Femur (tissue), 1 donor: ENCODE measurements at regions not wholly inside any gene's neighbourhood (a gene's known extent, or its start where the extent isn't known, plus 50 kb on each side); places are given as distances from the start of the nearest gene placed in this dataset.

ENCODE experiments used
- DNase-seq: peaks from one replicate; pipeline ENCODE4 v3.0.0-alpha.2; 2017

- no peak for DNase-seq
Observed at GRCh38 chr6:2414885-2415547, 169.6 kb upstream of the GMDS start.

GRCh38 chr6:2412731-2413130 lies 167.3 kb upstream of the GMDS start:
- DNase-seq = no peak

- no peak for DNase-seq
Observed at GRCh38 chr6:2410656-2411380, 165.4 kb upstream of the GMDS start.

- no peak for DNase-seq
Observed at GRCh38 chr6:2407525-2407924, 162.1 kb upstream of the GMDS start.

GRCh38 chr6:2404211-2404929 lies 159.0 kb upstream of the GMDS start:
- DNase-seq = no peak

- no peak for DNase-seq
Observed at GRCh38 chr6:2403546-2403945, 158.1 kb upstream of the GMDS start.

- DNase-seq = peak; percentile 80
Observed at GRCh38 chr6:2396846-2397630, 151.6 kb upstream of the GMDS start.

- peak; percentile 50 for DNase-seq
Observed at GRCh38 chr6:2396042-2396657, 150.7 kb upstream of the GMDS start.

GRCh38 chr6:2388554-2389324 lies 143.3 kb upstream of the GMDS start:
- no peak for DNase-seq

GRCh38 chr6:2387445-2387844 lies 142.0 kb upstream of the GMDS start:
- no peak for DNase-seq

GRCh38 chr6:2385471-2385983 lies 140.1 kb upstream of the GMDS start:
- peak; percentile 48 for DNase-seq

- DNase-seq = no peak
Observed at GRCh38 chr6:2384528-2384927, 139.1 kb upstream of the GMDS start.

GRCh38 chr6:2381872-2382661 lies 136.7 kb upstream of the GMDS start:
- DNase-seq = peak; percentile 47

GRCh38 chr6:2378891-2379652 lies 133.7 kb upstream of the GMDS start:
- DNase-seq = no peak

- no peak for DNase-seq
Observed at GRCh38 chr6:2378046-2378657, 132.7 kb upstream of the GMDS start.

GRCh38 chr6:2376429-2377355 lies 131.3 kb upstream of the GMDS start:
- DNase-seq = peak; percentile 79

GRCh38 chr6:2375443-2375842 lies 130.0 kb upstream of the GMDS start:
- DNase-seq = no peak

- DNase-seq = no peak
Observed at GRCh38 chr6:2369606-2370005, 124.2 kb upstream of the GMDS start.
